Body of pancreas (tissue), 4 donors: ENCODE measurements at regions not wholly inside any gene's neighbourhood (a gene's known extent, or its start where the extent isn't known, plus 50 kb on each side); places are given as distances from the start of the nearest gene placed in this dataset.

ENCODE experiments used
- CTCF ChIP-seq, 7 experiments: fragments of 450-650 bp in 4 of 7; fragments of 200-600 bp in 3 of 7; sonication (generic) in 3 of 7; IDR thresholded peaks; one replicate each; pipeline ENCODE4 v1.5.1; 2016 to 2019; ENCODE audit warnings: antibody characterized with exemption in 7 of 7
- POLR2A ChIP-seq, 3 donors: fragments of 450-650 bp; IDR thresholded peaks; one replicate each; pipeline ENCODE4 v1.6.1; 2016; ENCODE audit warnings: antibody characterized with exemption in 3 of 3, mild to moderate bottlenecking in 2 of 3

GRCh38 chr6:48486876-48487275 is 375.9 kb upstream of the PTCHD4 start:
- no peak for TF ChIP-seq CTCF (IDR thresholded peaks at IDR 0.05)
- no peak for TF ChIP-seq POLR2A (IDR thresholded peaks at IDR 0.05)
